IMR-90 (cell line): ENCODE measurements at regions not wholly inside any gene's neighbourhood (a gene's known extent, or its start where the extent isn't known, plus 50 kb on each side); places are given as distances from the start of the nearest gene placed in this dataset.

ENCODE experiments used
- ATAC-seq: fragments of 200-7000 bp; cut with Tn5 transposase; 2 replicates; pipeline ENCODE4 v1.9.1; 2020; ENCODE audit warnings: low read depth, mild to moderate bottlenecking, moderate library complexity
- BruUV-seq: library from RNA; stranded (reverse); fragments of 400-500 nt; replicated peaks from 2 replicates; lab custom pipeline; 2021; lab: Mats Ljungman, UMichigan
- CTCF ChIA-PET: fragments of 300-600 bp; formaldehyde crosslinking; extraction: SDS; loops from one replicate; lab custom pipeline; 2021; ENCODE audit warnings: antibody characterized with exemption; lab: Yijun Ruan, JAX
- POLR2A ChIA-PET: fragments of 300-600 bp; sonication (Branson Sonifier 250); formaldehyde crosslinking; loops from one replicate; lab custom pipeline; 2022; ENCODE audit warnings: antibody characterized with exemption; ENCODE audit not compliant: unreplicated experiment; lab: Charles Lee
- DNase-seq: peaks from one replicate; pipeline ENCODE4 v3.0.0; 2013
- H2AFZ ChIP-seq: replicated peaks from 2 replicates; pipeline ENCODE3; 2013; ENCODE audit warnings: low read length, mild to moderate bottlenecking; ENCODE audit not compliant: poor library complexity
- H2AK5ac ChIP-seq: 2 replicates; pipeline ENCODE4 v1.6.1; 2013; ENCODE audit warnings: low read depth, low read length, inconsistent platforms
- H2AK9ac ChIP-seq: replicated peaks from 2 replicates; pipeline ENCODE3; 2013; ENCODE audit warnings: mild to moderate bottlenecking, low read depth, low read length, moderate library complexity; ENCODE audit not compliant: poor library complexity
- H2BK120ac ChIP-seq: 2 replicates; pipeline ENCODE4 v1.6.1; 2013; ENCODE audit warnings: low read depth, low read length, inconsistent platforms
- H2BK15ac ChIP-seq: 3 replicates; pipeline ENCODE4 v1.6.1; 2013; ENCODE audit warnings: low read depth, low read length, inconsistent platforms
- H2BK20ac ChIP-seq: 2 replicates; pipeline ENCODE4 v1.6.1; 2013; ENCODE audit warnings: low read depth, mild to moderate bottlenecking, inconsistent platforms, low read length, moderate library complexity
- H2BK5ac ChIP-seq: 2 replicates; pipeline ENCODE4 v1.6.1; 2013; ENCODE audit warnings: mild to moderate bottlenecking, low read depth, low read length, inconsistent platforms; ENCODE audit not compliant: poor library complexity, severe bottlenecking
- H3K14ac ChIP-seq: replicated peaks from 2 replicates; pipeline ENCODE4 v1.6.1; 2013; ENCODE audit warnings: low read depth, low read length, inconsistent platforms
- H3K18ac ChIP-seq: 2 replicates; pipeline ENCODE4 v1.6.1; 2013; ENCODE audit warnings: low read depth, low read length, control low read depth
- H3K23ac ChIP-seq: 2 replicates; pipeline ENCODE4 v1.6.1; 2013; ENCODE audit warnings: low read depth, low read length, inconsistent platforms
- H3K27ac ChIP-seq: 2 replicates; pipeline ENCODE4 v1.5.1; 2013; ENCODE audit warnings: mild to moderate bottlenecking, control low read depth, low read length; ENCODE audit not compliant: insufficient read depth
- H3K27me3 ChIP-seq: 2 replicates; pipeline ENCODE4 v1.6.1; 2013; ENCODE audit warnings: low read length; ENCODE audit not compliant: control insufficient read depth, insufficient read depth
- H3K36me3 ChIP-seq: 2 replicates; pipeline ENCODE4 v1.6.1; 2013; ENCODE audit warnings: low read length, mixed read lengths; ENCODE audit not compliant: control insufficient read depth, insufficient read depth
- H3K4ac ChIP-seq: 2 replicates; pipeline ENCODE4 v1.6.1; 2013; ENCODE audit warnings: low read depth, low read length, inconsistent platforms
- H3K4me1 ChIP-seq: 2 replicates; pipeline ENCODE4 v1.6.1; 2013; ENCODE audit warnings: low read length, mixed read lengths; ENCODE audit not compliant: control insufficient read depth, insufficient read depth
- H3K4me2 ChIP-seq: 2 replicates; pipeline ENCODE4 v1.6.1; 2013; ENCODE audit warnings: low read depth, mild to moderate bottlenecking, control low read depth, low read length, moderate library complexity
- H3K4me3 ChIP-seq: 2 replicates; pipeline ENCODE4 v1.5.1; 2013; ENCODE audit warnings: low read depth, mild to moderate bottlenecking, control low read depth, low read length, moderate library complexity; ENCODE audit not compliant: insufficient read depth
- H3K56ac ChIP-seq: 2 replicates; pipeline ENCODE4 v1.6.1; 2013; ENCODE audit warnings: low read length, inconsistent platforms; ENCODE audit not compliant: insufficient read depth; ENCODE audit errors: extremely low read depth
- H3K79me1 ChIP-seq, 2 experiments: 2 replicates each; pipeline ENCODE4 v1.6.1; 2013; ENCODE audit warnings: low read length in 2 of 2, inconsistent platforms in 1 of 2, low read depth in 1 of 2
- H3K9ac ChIP-seq: 2 replicates; pipeline ENCODE4 v1.6.1; 2013; ENCODE audit warnings: low read depth, low read length, control low read depth
- H3K9me1 ChIP-seq: 2 replicates; pipeline ENCODE4 v1.6.1; 2013; ENCODE audit warnings: low read length, inconsistent platforms; ENCODE audit not compliant: insufficient read depth
- H3K9me3 ChIP-seq: 2 replicates; pipeline ENCODE4 v1.6.1; 2013; ENCODE audit warnings: low read length; ENCODE audit not compliant: control insufficient read depth, insufficient read depth
- H4K20me1 ChIP-seq: 2 replicates; pipeline ENCODE4 v1.6.1; 2013; ENCODE audit warnings: low read length, inconsistent platforms; ENCODE audit not compliant: insufficient read depth
- H4K5ac ChIP-seq: 2 replicates; pipeline ENCODE4 v1.6.1; 2013; ENCODE audit warnings: mild to moderate bottlenecking, low read depth, low read length, control low read depth
- H4K8ac ChIP-seq, 2 experiments: 2 replicates each; pipeline ENCODE4 v1.6.1; 2013; ENCODE audit warnings: low read depth in 2 of 2, low read length in 2 of 2, control low read depth in 1 of 2, inconsistent platforms in 1 of 2
- H4K91ac ChIP-seq: 2 replicates; pipeline ENCODE4 v1.6.1; 2013; ENCODE audit warnings: low read depth, low read length, inconsistent platforms; ENCODE audit not compliant: insufficient read depth
- BHLHE40 ChIP-seq: fragments of 150-350 bp; IDR thresholded peaks from 2 replicates; pipeline ENCODE4 v1.6.1; 2016; ENCODE audit warnings: mild to moderate bottlenecking, low read depth, low read length
- CEBPB ChIP-seq: IDR thresholded peaks from 2 replicates; pipeline ENCODE4 v1.6.1; 2012; ENCODE audit warnings: low read depth, low read length, improper control_type of control experiment
- CHD1 ChIP-seq: IDR thresholded peaks from 2 replicates; pipeline ENCODE4 v1.6.1; 2012; ENCODE audit warnings: low read depth, low read length, improper control_type of control experiment
- CTCF ChIP-seq: conservative IDR thresholded peaks from 2 replicates; pipeline ENCODE4 v1.5.1; 2012; ENCODE audit warnings: mild to moderate bottlenecking, low read depth, low read length, improper control_type of control experiment
- ELK1 ChIP-seq: fragments of 150-350 bp; IDR thresholded peaks from 2 replicates; pipeline ENCODE4 v1.6.1; 2016; ENCODE audit warnings: low read depth, mild to moderate bottlenecking, low read length, moderate library complexity, borderline replicate concordance
- FOS ChIP-seq: fragments of 150-350 bp; IDR thresholded peaks from 2 replicates; pipeline ENCODE4 v1.6.1; 2016; ENCODE audit warnings: low read depth, low read length
- MAZ ChIP-seq: IDR thresholded peaks from 2 replicates; pipeline ENCODE4 v1.6.1; 2012; ENCODE audit warnings: low read depth, mild to moderate bottlenecking, low read length, improper control_type of control experiment, moderate library complexity, borderline replicate concordance
- NFE2L2 ChIP-seq: fragments of 150-350 bp; IDR thresholded peaks from 2 replicates; pipeline ENCODE4 v1.6.1; 2016; ENCODE audit warnings: low read depth, mild to moderate bottlenecking, low read length
- POLR2A ChIP-seq: IDR thresholded peaks from 2 replicates; pipeline ENCODE4 v1.6.1; 2012; ENCODE audit warnings: mild to moderate bottlenecking, low read depth, low read length
- RCOR1 ChIP-seq: IDR thresholded peaks from 2 replicates; pipeline ENCODE4 v1.6.1; 2012; ENCODE audit warnings: mild to moderate bottlenecking, low read length, improper control_type of control experiment; ENCODE audit not compliant: insufficient replicate concordance
- RFX5 ChIP-seq: IDR thresholded peaks from 2 replicates; pipeline ENCODE4 v1.8.0; 2012; ENCODE audit warnings: low read depth, mild to moderate bottlenecking, low read length, moderate library complexity
- SMC3 ChIP-seq: fragments of 150-350 bp; IDR thresholded peaks from 2 replicates; pipeline ENCODE4 v1.6.1; 2016; ENCODE audit warnings: low read depth, mild to moderate bottlenecking, antibody characterized with exemption, low read length, moderate library complexity
- WGBS, 2 experiments: methylation state at CpG; one replicate each; pipeline versions ENCODE4 v1.1.5 to v1.1.7; 2013; ENCODE audit warnings: missing lambda C conversion rate in 2 of 2; ENCODE audit not compliant: insufficient read length in 1 of 2; ENCODE audit errors: extremely low coverage in 2 of 2; 5-methylcytosine and 5-hydroxymethylcytosine counted together
- dilution Hi-C: fragments of 300-500 bp; cut with HindIII; formaldehyde crosslinking; loops from one replicate; pipeline ENCODE4 v1.14.3; 2018; ENCODE audit warnings: low sequenced_read_pairs; ENCODE audit not compliant: unreplicated experiment
- in situ Hi-C: fragments of 300-500 bp; cut with MboI; formaldehyde crosslinking; loops from 3 replicates; pipeline ENCODE4 v1.14.3; 2019; ENCODE audit warnings: low sequenced_read_pairs, inconsistent platforms, mixed read lengths
- intact Hi-C: fragments of 100-400 bp; cut with micrococcal nuclease; formaldehyde crosslinking; loops from 2 replicates; pipeline ENCODE4 v1.10.0; 2022

- H3K9me1 ChIP-seq: peaks cover 2% of the 10 kb centered on the region; the same call in 1 of the 2 replicates
- no peaks in the 10 kb centered on the region for H3K9me3 ChIP-seq
- H3K4ac ChIP-seq: no peak overlapping the region
- ChIA-PET CTCF (no interaction called here), POLR2A (interaction anchor here (0.6 kb wide), 1 partner anchor 136 kb away, joined by 3 read pairs; no protein-coding TSS in a partner anchor)
- dilution Hi-C loops: no loop called here
- H3K4me2 ChIP-seq: no peak overlapping the region
- H3K36me3 ChIP-seq: no peaks in the 10 kb centered on the region
- WGBS, 2 experiments: no CpG with 5 or more reads among the region's 4 CpGs
- no TSS peak for BruUV-seq
- H2BK120ac ChIP-seq: peak overlapping the region; percentile 27; the same call in 1 of the 2 replicates
- no peak overlapping the region for H2BK20ac ChIP-seq
- H3K18ac ChIP-seq: no peak overlapping the region
- no peak for TF ChIP-seq NFE2L2
- no peak for TF ChIP-seq POLR2A
- no peak for TF ChIP-seq RCOR1
- no peak for TF ChIP-seq RFX5
- TF ChIP-seq FOS: no peak
- no peak for TF ChIP-seq CEBPB
- no peak for TF ChIP-seq MAZ
- TF ChIP-seq SMC3: no peak
- no peak for TF ChIP-seq CTCF
- no peak for TF ChIP-seq BHLHE40
- no peak for TF ChIP-seq CHD1
- no peak for TF ChIP-seq ELK1
- H3K14ac ChIP-seq: 0 out of 2 replicates have a peak overlapping the region, but pooled peaks have one; percentile 5
- H4K20me1 ChIP-seq: no peaks in the 10 kb centered on the region
- no peak overlapping the region for H4K5ac ChIP-seq
- H4K91ac ChIP-seq: no peak overlapping the region
- H2AK9ac ChIP-seq: no peak overlapping the region
- H3K4me1 ChIP-seq: peaks cover 8% of the 10 kb centered on the region
- H3K4me3 ChIP-seq: no peak overlapping the region
- intact Hi-C loops: no loop called here
- peak; percentile 63 for ATAC-seq
- no peak overlapping the region for H3K56ac ChIP-seq
- H2BK5ac ChIP-seq: no peak overlapping the region
- in situ Hi-C loops: no loop called here
- H3K79me1 ChIP-seq: no peaks in the 10 kb centered on the region
- H3K9ac ChIP-seq: no peak overlapping the region
- no peak overlapping the region for H4K8ac ChIP-seq
- H2AFZ ChIP-seq: no peak overlapping the region
- no peak overlapping the region for H3K27ac ChIP-seq
- no peak overlapping the region for H2AK5ac ChIP-seq
- DNase-seq: peak; percentile 54
- H3K23ac ChIP-seq: no peak overlapping the region
- no peaks in the 10 kb centered on the region for H3K27me3 ChIP-seq
- H2BK15ac ChIP-seq: no peak overlapping the region
These were observed 186.9 kb downstream of the TTC32 start for GRCh38 chr2:19714926-19715325.
